B cell (primary cell): ENCODE measurements at regions not wholly inside any gene's neighbourhood (a gene's known extent, or its start where the extent isn't known, plus 50 kb on each side); places are given as distances from the start of the nearest gene placed in this dataset.

Source experiments
- ATAC-seq: fragments of 200-7000 bp; cut with Tn5 transposase; one replicate; pipeline ENCODE4 v1.10.0; 2021; ENCODE audit warnings: low read depth, mild to moderate bottlenecking, moderate number of reproducible peaks, moderate library complexity
- CTCF ChIA-PET: fragments of 350-600 bp; sonication (Branson Sonifier 250); formaldehyde crosslinking; loops from one replicate; lab custom pipeline; 2021; ENCODE audit warnings: antibody characterized with exemption, inconsistent platforms; lab: Charles Lee
- POLR2A ChIA-PET: fragments of 350-600 bp; sonication (Branson Sonifier 250); formaldehyde crosslinking; loops from one replicate; lab custom pipeline; 2021; ENCODE audit warnings: antibody characterized with exemption; lab: Charles Lee
- DNase-seq: peaks from one replicate; pipeline ENCODE4 v3.0.0; 2013
- H2AFZ ChIP-seq: 2 replicates; pipeline ENCODE4 v1.6.1; 2012; ENCODE audit warnings: mild to moderate bottlenecking, low read depth, low read length; ENCODE audit not compliant: insufficient read depth, poor library complexity, severe bottlenecking
- H3K27ac ChIP-seq, 2 donors: 1 replicate in 1 of 2; 2 replicates in 1 of 2; pipeline ENCODE4 v1.5.1; 2012 to 2013; ENCODE audit warnings: low read length in 2 of 2, mild to moderate bottlenecking in 2 of 2, moderate library complexity in 1 of 2
- H3K27me3 ChIP-seq, 4 experiments: fragments of 200-600 bp in 1 of 4; sonication (generic) in 1 of 4; replicated peaks in 1 of 4; 1 replicate in 2 of 4; 2 replicates in 2 of 4; pipeline versions ENCODE4 v1.6.1 to v1.7.0; 2013 to 2016; ENCODE audit warnings: low read length in 3 of 4, mild to moderate bottlenecking in 2 of 4, mixed read lengths in 1 of 4, moderate library complexity in 1 of 4; ENCODE audit not compliant: insufficient read depth in 4 of 4, control insufficient read depth in 3 of 4; ENCODE audit errors: control extremely low read depth in 1 of 4
- H3K36me3 ChIP-seq, 2 experiments: replicated peaks in 1 of 2; 1 replicate in 1 of 2; 2 replicates in 1 of 2; pipeline versions ENCODE4 v1.6.1 to v1.7.1; 2013; ENCODE audit warnings: low read length in 1 of 2; ENCODE audit not compliant: insufficient read depth in 2 of 2, control insufficient read depth in 1 of 2; ENCODE audit errors: control extremely low read depth in 1 of 2, extremely low read depth in 1 of 2
- H3K4me1 ChIP-seq, 2 donors: fragments of 200-600 bp in 1 of 2; sonication (generic) in 1 of 2; 1 replicate in 1 of 2; 2 replicates in 1 of 2; pipeline versions ENCODE4 v1.5.1 to v1.6.1; 2013 to 2017; ENCODE audit warnings: low read length in 2 of 2; ENCODE audit not compliant: control insufficient read depth in 2 of 2, insufficient read depth in 2 of 2
- H3K4me2 ChIP-seq: replicated peaks from 2 replicates; pipeline ENCODE3; 2012; ENCODE audit warnings: mild to moderate bottlenecking, low read depth, low read length; ENCODE audit not compliant: poor library complexity, severe bottlenecking
- H3K4me3 ChIP-seq, 5 experiments: fragments of 200-600 bp in 1 of 5; sonication (generic) in 1 of 5; 1 replicate in 3 of 5; 2 replicates in 2 of 5; pipeline versions ENCODE4 v1.5.1 to v1.7.0; 2011 to 2016; ENCODE audit warnings: low read length in 4 of 5, mild to moderate bottlenecking in 4 of 5, low read depth in 2 of 5, control low read depth in 1 of 5, moderate library complexity in 1 of 5; ENCODE audit not compliant: insufficient read depth in 1 of 5; ENCODE audit errors: control extremely low read depth in 1 of 5, extremely low read depth in 1 of 5
- H3K79me2 ChIP-seq: fragments of 200-600 bp; sonication (generic); one replicate; pipeline ENCODE4 v1.6.0; 2016; ENCODE audit warnings: low read length; ENCODE audit not compliant: control insufficient read depth, insufficient read depth
- H3K9ac ChIP-seq: fragments of 200-600 bp; sonication (generic); 2 replicates; pipeline ENCODE4 v1.6.1; 2017; ENCODE audit warnings: mild to moderate bottlenecking, low read length, moderate library complexity
- H3K9me3 ChIP-seq, 3 donors: one replicate each; pipeline versions ENCODE4 v1.6.1 to v1.7.1; 2013; ENCODE audit warnings: low read length in 2 of 3; ENCODE audit not compliant: control insufficient read depth in 2 of 3, insufficient read depth in 1 of 3; ENCODE audit errors: control extremely low read depth in 1 of 3
- H4K20me1 ChIP-seq: 2 replicates; pipeline ENCODE4 v1.6.0; 2012; ENCODE audit warnings: mild to moderate bottlenecking, low read length; ENCODE audit not compliant: insufficient read depth, control insufficient read depth, poor library complexity, severe bottlenecking
- H3K27ac Mint-ChIP-seq: one replicate; pipeline ENCODE4 v1.8.0; 2021; ENCODE audit warnings: mixed read lengths
- H3K27me3 Mint-ChIP-seq: one replicate; pipeline ENCODE4 v1.8.0; 2021; ENCODE audit warnings: mixed read lengths
- H3K4me1 Mint-ChIP-seq: one replicate; pipeline ENCODE4 v1.8.0; 2021; ENCODE audit warnings: mixed read lengths
- H3K4me3 Mint-ChIP-seq: one replicate; pipeline ENCODE4 v1.8.0; 2021; ENCODE audit warnings: mixed read lengths
- H3K9me3 Mint-ChIP-seq: one replicate; pipeline ENCODE4 v1.8.0; 2022; ENCODE audit warnings: mixed read lengths; ENCODE audit not compliant: insufficient read depth
- EZH2 ChIP-seq: IDR thresholded peaks from 2 replicates; pipeline ENCODE4 v1.6.1; 2012; ENCODE audit warnings: borderline replicate concordance, low read depth, mild to moderate bottlenecking, moderate library complexity, low read length; ENCODE audit not compliant: insufficient read depth, poor library complexity, severe bottlenecking
- WGBS: methylation state at CpG from one replicate; pipeline ENCODE4 v1.1.5; 2013; ENCODE audit warnings: missing lambda C conversion rate; ENCODE audit not compliant: insufficient coverage; 5-methylcytosine and 5-hydroxymethylcytosine counted together
- intact Hi-C: fragments of 100-400 bp; cut with micrococcal nuclease; formaldehyde crosslinking; loops from one replicate; pipeline ENCODE4 v1.10.0; 2022
- TF ChIP-seq, protein P1 (sequence below): fragments of 200-600 bp; IDR thresholded peaks from one replicate; pipeline ENCODE4 v1.8.0; 2022; ENCODE audit warnings: antibody characterized with exemption, mild to moderate bottlenecking

- Mint-ChIP-seq H3K4me3 (no peak overlapping the region), H3K27me3 (peaks cover 34% of the 10 kb centered on the region), H3K4me1 (peaks cover 2% of the 10 kb centered on the region), H3K27ac (no peak overlapping the region), H3K9me3 (no peaks in the 10 kb centered on the region)
- POLR2A ChIA-PET: no interaction called here
- intact Hi-C loops: no loop called here
- H3K9me3 ChIP-seq: no peaks in the 10 kb centered on the region
- H3K27ac ChIP-seq: no peak overlapping the region
- H3K9ac ChIP-seq: no peak overlapping the region
- H3K4me1 ChIP-seq: no peaks in the 10 kb centered on the region
- peaks cover 0 to 24% (median 6%) of the 10 kb centered on the region in 4 experiments for H3K27me3 ChIP-seq
- no peak overlapping the region for H3K4me3 ChIP-seq
- no peaks in the 10 kb centered on the region for H3K79me2 ChIP-seq
- CTCF ChIA-PET: no interaction called here
- H3K4me2 ChIP-seq: no peak overlapping the region
- ATAC-seq: no peak
- DNase-seq: no peak
- 100% methylated on average over 2 of the region's 3 CpGs for WGBS
- no peak overlapping the region for H2AFZ ChIP-seq
- H4K20me1 ChIP-seq: no peaks in the 10 kb centered on the region
- TF ChIP-seq EZH2: no peak
- TF ChIP-seq, protein P1, sequence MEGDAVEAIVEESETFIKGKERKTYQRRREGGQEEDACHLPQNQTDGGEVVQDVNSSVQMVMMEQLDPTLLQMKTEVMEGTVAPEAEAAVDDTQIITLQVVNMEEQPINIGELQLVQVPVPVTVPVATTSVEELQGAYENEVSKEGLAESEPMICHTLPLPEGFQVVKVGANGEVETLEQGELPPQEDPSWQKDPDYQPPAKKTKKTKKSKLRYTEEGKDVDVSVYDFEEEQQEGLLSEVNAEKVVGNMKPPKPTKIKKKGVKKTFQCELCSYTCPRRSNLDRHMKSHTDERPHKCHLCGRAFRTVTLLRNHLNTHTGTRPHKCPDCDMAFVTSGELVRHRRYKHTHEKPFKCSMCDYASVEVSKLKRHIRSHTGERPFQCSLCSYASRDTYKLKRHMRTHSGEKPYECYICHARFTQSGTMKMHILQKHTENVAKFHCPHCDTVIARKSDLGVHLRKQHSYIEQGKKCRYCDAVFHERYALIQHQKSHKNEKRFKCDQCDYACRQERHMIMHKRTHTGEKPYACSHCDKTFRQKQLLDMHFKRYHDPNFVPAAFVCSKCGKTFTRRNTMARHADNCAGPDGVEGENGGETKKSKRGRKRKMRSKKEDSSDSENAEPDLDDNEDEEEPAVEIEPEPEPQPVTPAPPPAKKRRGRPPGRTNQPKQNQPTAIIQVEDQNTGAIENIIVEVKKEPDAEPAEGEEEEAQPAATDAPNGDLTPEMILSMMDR: no peak
- H3K36me3 ChIP-seq: no peaks in the 10 kb centered on the region
Observed at GRCh38 chr2:234376229-234376628, 120.7 kb downstream of the ARL4C start.

- TF ChIP-seq, protein P1: no peak
- no peak for TF ChIP-seq EZH2
- Mint-ChIP-seq H3K27me3 (peaks cover 35% of the 10 kb centered on the region), H3K9me3 (no peaks in the 10 kb centered on the region), H3K27ac (no peak overlapping the region), H3K4me1 (peaks cover 2% of the 10 kb centered on the region), H3K4me3 (no peak overlapping the region)
- 100% methylated on average over 3 of the region's 6 CpGs for WGBS
- H3K9me3 ChIP-seq: no peaks in the 10 kb centered on the region
- H3K27me3 ChIP-seq: peaks cover 0 to 24% (median 6%) of the 10 kb centered on the region in 4 experiments
- DNase-seq (no peak), ATAC-seq (no peak)
- H3K36me3 ChIP-seq: no peaks in the 10 kb centered on the region
- ChIA-PET POLR2A (no interaction called here), CTCF (interaction anchor here (1.4 kb wide), 1 partner anchor 240 kb away, joined by 3 read pairs; no protein-coding TSS in a partner anchor)
- no peak overlapping the region for H2AFZ ChIP-seq
- intact Hi-C loops: no loop called here
- no peak overlapping the region for H3K4me3 ChIP-seq
- no peaks in the 10 kb centered on the region for H4K20me1 ChIP-seq
- no peaks in the 10 kb centered on the region for H3K4me1 ChIP-seq
- H3K27ac ChIP-seq: no peak overlapping the region
- H3K79me2 ChIP-seq: no peaks in the 10 kb centered on the region
- no peak overlapping the region for H3K9ac ChIP-seq
- no peak overlapping the region for H3K4me2 ChIP-seq
Observed at GRCh38 chr2:234375176-234375880, 121.6 kb downstream of the ARL4C start.
